Urothelium cell line (cell line): ENCODE measurements at regions not wholly inside any gene's neighbourhood (a gene's known extent, or its start where the extent isn't known, plus 50 kb on each side); places are given as distances from the start of the nearest gene placed in this dataset.
"Not testable (repeated sequence)": the region's sequence is repeated elsewhere in the genome, so short reads cannot be mapped to it uniquely, and the experiment has no call there.

ENCODE experiments used
- DNase-seq: peaks from one replicate; pipeline ENCODE4 v3.0.0; 2011; ENCODE audit warnings: low spot score, mixed read lengths
- FAIRE-seq: peaks from 2 replicates; lab custom pipeline; 2011; peaks lifted over from hg19 to GRCh38; lab: Jason Lieb, UNC

GRCh38 chr6:113375466-113375865 is 481.7 kb upstream of the MARCKS start:
- not testable (repeated sequence) for FAIRE-seq, DNase-seq

GRCh38 chr6:113375950-113376846 is 480.9 kb upstream of the MARCKS start:
- FAIRE-seq = no peak
- no peak for DNase-seq

- FAIRE-seq (no peak), DNase-seq (no peak)
Measured at GRCh38 chr6:113376847-113377165, 480.3 kb upstream of the MARCKS start.

- FAIRE-seq (no peak), DNase-seq (no peak)
Measured at GRCh38 chr6:113377362-113377942, 479.7 kb upstream of the MARCKS start.

GRCh38 chr6:113380591-113380990 is 476.6 kb upstream of the MARCKS start:
- FAIRE-seq (no peak), DNase-seq (no peak)

- FAIRE-seq = no peak
Measured at GRCh38 chr6:113381232-113381631, 475.9 kb upstream of the MARCKS start.

GRCh38 chr6:113381959-113382358 is 475.2 kb upstream of the MARCKS start:
- no peak for DNase-seq
- no peak for FAIRE-seq

More at GRCh38 chr6:113381232-113381631, 475.9 kb upstream of the MARCKS start:
- no peak for DNase-seq

GRCh38 chr6:113383701-113384100 is 473.4 kb upstream of the MARCKS start:
- FAIRE-seq (no peak), DNase-seq (no peak)

GRCh38 chr6:113385020-113385431 is 472.1 kb upstream of the MARCKS start:
- DNase-seq (no peak), FAIRE-seq (no peak)

- no peak for DNase-seq
- no peak for FAIRE-seq
Measured at GRCh38 chr6:113388996-113389395, 468.1 kb upstream of the MARCKS start.

GRCh38 chr6:113392551-113393055 is 464.5 kb upstream of the MARCKS start:
- DNase-seq (no peak), FAIRE-seq (no peak)

GRCh38 chr6:113394216-113394615 is 462.9 kb upstream of the MARCKS start:
- DNase-seq = no peak
- no peak for FAIRE-seq

GRCh38 chr6:113394729-113395128 is 462.4 kb upstream of the MARCKS start:
- DNase-seq (no peak), FAIRE-seq (no peak)

- DNase-seq = no peak
- FAIRE-seq = no peak
Measured at GRCh38 chr6:113396730-113397129, 460.4 kb upstream of the MARCKS start.

GRCh38 chr6:113397236-113397635 is 459.9 kb upstream of the MARCKS start:
- no peak for FAIRE-seq

GRCh38 chr6:113401231-113401630 is 455.9 kb upstream of the MARCKS start:
- no peak for DNase-seq
- no peak for FAIRE-seq

More at GRCh38 chr6:113397236-113397635, 459.9 kb upstream of the MARCKS start:
- no peak for DNase-seq

- DNase-seq = no peak
- FAIRE-seq = no peak
Measured at GRCh38 chr6:113402544-113402943, 454.6 kb upstream of the MARCKS start.

- DNase-seq (no peak), FAIRE-seq (no peak)
Measured at GRCh38 chr6:113403966-113404595, 453.1 kb upstream of the MARCKS start.

GRCh38 chr6:113405326-113406047 is 451.7 kb upstream of the MARCKS start:
- FAIRE-seq (no peak), DNase-seq (no peak)

- no peak for FAIRE-seq
- DNase-seq = no peak
Measured at GRCh38 chr6:113406048-113406695, 451.0 kb upstream of the MARCKS start.
